ENCODE measurements at regions not wholly inside any gene's neighbourhood (a gene's known extent, or its start where the extent isn't known, plus 50 kb on each side); places are given as distances from the start of the nearest gene placed in this dataset.

DNA sequence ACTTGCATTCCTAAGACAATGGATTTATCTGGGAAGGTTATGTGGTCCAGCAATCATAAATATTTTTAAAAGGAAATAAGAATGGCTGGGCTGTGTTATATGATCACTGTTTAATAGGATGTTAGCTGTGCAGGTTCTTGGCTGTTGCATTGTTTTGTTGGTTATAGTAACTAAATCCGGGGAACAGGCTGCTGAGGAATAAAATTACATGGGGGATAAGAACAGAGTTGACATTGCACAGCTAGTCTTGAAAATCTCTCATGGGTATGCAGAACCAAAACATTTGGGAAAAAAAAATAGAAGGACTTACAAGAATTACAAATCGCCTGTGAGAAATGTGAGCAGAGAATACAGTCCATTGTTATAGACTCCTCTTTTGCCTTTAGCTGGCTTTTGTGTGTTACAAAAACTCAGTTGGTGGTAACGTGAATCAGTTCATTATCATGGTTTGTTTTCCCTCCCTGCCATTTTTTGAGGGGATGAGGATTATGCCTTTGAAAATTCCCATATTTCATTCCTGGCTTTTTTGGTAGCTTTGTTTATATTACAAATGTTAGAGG is 375.3 kb upstream of the DAB2 start:
- TF ChIP-seq, protein P1, sequence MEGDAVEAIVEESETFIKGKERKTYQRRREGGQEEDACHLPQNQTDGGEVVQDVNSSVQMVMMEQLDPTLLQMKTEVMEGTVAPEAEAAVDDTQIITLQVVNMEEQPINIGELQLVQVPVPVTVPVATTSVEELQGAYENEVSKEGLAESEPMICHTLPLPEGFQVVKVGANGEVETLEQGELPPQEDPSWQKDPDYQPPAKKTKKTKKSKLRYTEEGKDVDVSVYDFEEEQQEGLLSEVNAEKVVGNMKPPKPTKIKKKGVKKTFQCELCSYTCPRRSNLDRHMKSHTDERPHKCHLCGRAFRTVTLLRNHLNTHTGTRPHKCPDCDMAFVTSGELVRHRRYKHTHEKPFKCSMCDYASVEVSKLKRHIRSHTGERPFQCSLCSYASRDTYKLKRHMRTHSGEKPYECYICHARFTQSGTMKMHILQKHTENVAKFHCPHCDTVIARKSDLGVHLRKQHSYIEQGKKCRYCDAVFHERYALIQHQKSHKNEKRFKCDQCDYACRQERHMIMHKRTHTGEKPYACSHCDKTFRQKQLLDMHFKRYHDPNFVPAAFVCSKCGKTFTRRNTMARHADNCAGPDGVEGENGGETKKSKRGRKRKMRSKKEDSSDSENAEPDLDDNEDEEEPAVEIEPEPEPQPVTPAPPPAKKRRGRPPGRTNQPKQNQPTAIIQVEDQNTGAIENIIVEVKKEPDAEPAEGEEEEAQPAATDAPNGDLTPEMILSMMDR (optimal IDR thresholded peaks at IDR 0.05 in 1 of 3, IDR thresholded peaks at IDR 0.05 in 1 of 3, conservative IDR thresholded peaks at IDR 0.05 in 1 of 3; ENCODE audit: extremely low read depth in 1 of 3, insufficient read depth in 2 of 3, low read length in 3 of 3): no peak
- TF ChIP-seq EZH2 (IDR thresholded peaks at IDR 0.05; ENCODE audit: low read length): no peak
